Skin epidermis (tissue), 12 donors: ENCODE measurements at regions not wholly inside any gene's neighbourhood (a gene's known extent, or its start where the extent isn't known, plus 50 kb on each side); places are given as distances from the start of the nearest gene placed in this dataset.

Experiments
- H3K27ac ChIP-seq, 21 experiments: fragments of 200-600 bp; sonication (generic) in 11 of 21; one replicate each; pipeline ENCODE4 v1.5.0; 2020; ENCODE audit warnings: mild to moderate bottlenecking in 3 of 21, inconsistent platforms in 2 of 21, moderate library complexity in 2 of 21
- H3K4me3 ChIP-seq, 7 experiments: fragments of 200-600 bp; sonication (generic) in 2 of 7; one replicate each; pipeline ENCODE4 v1.5.0; 2020; ENCODE audit warnings: inconsistent platforms in 2 of 7, mild to moderate bottlenecking in 2 of 7, moderate library complexity in 1 of 7

- H3K27ac ChIP-seq, result no peak overlapping the region
Observed at GRCh38 chr11:11027288-11027687, 169.4 kb upstream of the ZBED5 start.

DNA sequence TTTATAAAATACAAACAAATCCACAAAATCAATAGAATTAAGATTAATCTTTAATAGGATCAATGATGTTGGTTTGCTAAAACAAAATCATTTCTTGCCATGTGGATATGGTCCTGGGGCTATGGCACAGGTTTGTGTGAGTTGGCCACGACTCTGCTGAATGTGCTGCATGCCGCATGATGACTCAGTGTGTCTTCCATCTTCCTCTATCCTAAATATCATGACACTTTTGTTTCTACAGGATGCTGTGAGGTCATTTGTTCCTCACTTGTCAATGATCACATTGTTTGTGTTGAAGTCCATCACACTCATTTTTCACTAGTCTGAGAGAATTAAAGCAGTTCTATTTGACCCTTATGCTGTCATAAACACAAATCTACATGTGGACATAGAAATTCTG, 167.2 kb upstream of the ZBED5 start:
- H3K4me3 ChIP-seq, result no peak overlapping the region

More at GRCh38 chr11:11027288-11027687, 169.4 kb upstream of the ZBED5 start:
- no peak overlapping the region for H3K4me3 ChIP-seq

GRCh38 chr11:11022125-11022730, 164.4 kb upstream of the ZBED5 start:
- H3K27ac ChIP-seq, result no peak overlapping the region
- H3K4me3 ChIP-seq, result no peak overlapping the region

More for the DNA sequence above, 167.2 kb upstream of the ZBED5 start:
- no peak overlapping the region for H3K27ac ChIP-seq

GRCh38 chr11:11021563-11021962, 163.7 kb upstream of the ZBED5 start:
- no peak overlapping the region for H3K27ac ChIP-seq
- H3K4me3 ChIP-seq, result no peak overlapping the region

- H3K4me3 ChIP-seq, result no peak overlapping the region
- H3K27ac ChIP-seq, result no peak overlapping the region
Observed at GRCh38 chr11:11020747-11021149, 162.9 kb upstream of the ZBED5 start.

DNA sequence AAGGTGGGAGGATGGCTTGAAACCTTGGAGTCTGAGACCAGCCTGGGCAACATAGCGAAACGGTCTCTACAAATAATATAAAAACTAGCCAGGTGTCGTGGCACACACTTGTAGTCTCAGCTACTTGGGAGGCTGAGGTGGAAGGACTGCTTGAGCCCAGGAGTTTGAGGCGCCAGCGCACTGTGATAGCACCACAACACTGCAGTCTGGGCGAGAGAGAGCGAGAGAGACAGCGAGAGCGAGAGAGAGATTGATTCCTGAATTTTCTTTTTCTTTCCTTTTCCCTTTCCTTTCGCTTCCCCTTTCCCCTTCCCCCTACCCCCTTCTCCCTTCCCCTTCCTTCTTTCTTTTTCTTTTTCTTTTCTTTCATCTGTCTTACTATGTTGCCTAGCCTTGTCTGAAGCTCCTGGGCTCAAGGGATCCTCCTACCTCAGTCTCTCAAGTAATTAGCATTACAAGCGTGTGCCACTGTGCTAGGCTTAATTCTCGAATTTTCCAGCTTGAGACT, 162.4 kb upstream of the ZBED5 start:
- Histone ChIP-seq H3K4me3 (no peak overlapping the region), H3K27ac (no peak overlapping the region)

- no peak overlapping the region for H3K4me3 ChIP-seq
- no peak overlapping the region for H3K27ac ChIP-seq
Observed at GRCh38 chr11:11016943-11017342, 159.1 kb upstream of the ZBED5 start.

- Histone ChIP-seq H3K4me3 (no peak overlapping the region), H3K27ac (no peak overlapping the region)
Observed at GRCh38 chr11:11016068-11016467, 158.2 kb upstream of the ZBED5 start.

- no peak overlapping the region for H3K4me3 ChIP-seq
- H3K27ac ChIP-seq, result peak overlapping the region in 1 of 21 experiments; percentile 53
Observed at GRCh38 chr11:11011617-11012016, 153.8 kb upstream of the ZBED5 start.

DNA sequence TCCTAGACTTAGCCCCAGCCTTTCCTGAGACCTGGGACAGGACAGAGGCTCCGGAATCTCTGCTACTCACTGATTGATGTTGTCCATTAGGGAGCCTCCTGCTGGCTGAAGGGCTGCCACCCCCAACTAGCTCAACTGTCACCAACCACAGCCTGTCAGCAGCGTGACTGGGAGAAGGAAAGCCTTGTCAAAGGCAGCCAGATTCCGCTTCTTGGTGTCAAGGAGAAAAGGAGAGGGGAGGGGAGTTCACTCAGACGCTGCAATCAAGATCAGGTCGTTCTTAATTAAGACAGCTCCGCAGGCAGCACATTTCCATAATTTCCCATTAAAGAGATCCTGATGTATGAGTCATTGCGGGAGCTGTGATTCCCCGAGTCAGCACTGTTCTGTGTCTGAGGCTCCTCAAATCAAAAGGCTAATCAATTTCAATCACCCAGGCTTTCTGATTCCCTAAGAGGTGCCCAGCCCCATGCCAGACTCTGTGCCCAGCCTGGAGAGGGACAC, 152.8 kb upstream of the ZBED5 start:
- no peak overlapping the region for H3K4me3 ChIP-seq
- peak overlapping the region in 4 of 21 experiments; percentile 9 to 64 (median 32) for H3K27ac ChIP-seq

DNA sequence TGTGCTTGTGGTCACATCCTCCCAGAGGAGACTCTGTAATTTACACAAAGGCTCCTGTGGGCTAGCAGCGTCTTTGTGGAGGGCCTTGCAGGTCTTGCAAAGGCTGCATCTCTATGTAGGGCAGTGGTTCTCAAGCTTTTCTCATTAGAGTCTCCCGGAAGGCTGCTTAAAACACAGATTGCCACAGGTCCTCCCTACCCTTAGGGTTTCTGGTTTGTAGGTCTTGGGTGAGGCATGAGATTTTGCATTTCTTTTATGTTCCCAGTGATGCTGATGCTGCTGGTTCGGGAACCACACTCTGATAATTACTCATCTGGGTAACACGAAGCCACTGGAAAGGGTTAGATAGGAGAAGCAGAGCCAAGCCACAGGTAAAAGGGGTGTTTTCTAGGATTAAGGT, 151.3 kb upstream of the ZBED5 start:
- Histone ChIP-seq H3K4me3 (no peak overlapping the region), H3K27ac (peak overlapping the region in 5 of 21 experiments; percentile 44 to 73 (median 63))

DNA sequence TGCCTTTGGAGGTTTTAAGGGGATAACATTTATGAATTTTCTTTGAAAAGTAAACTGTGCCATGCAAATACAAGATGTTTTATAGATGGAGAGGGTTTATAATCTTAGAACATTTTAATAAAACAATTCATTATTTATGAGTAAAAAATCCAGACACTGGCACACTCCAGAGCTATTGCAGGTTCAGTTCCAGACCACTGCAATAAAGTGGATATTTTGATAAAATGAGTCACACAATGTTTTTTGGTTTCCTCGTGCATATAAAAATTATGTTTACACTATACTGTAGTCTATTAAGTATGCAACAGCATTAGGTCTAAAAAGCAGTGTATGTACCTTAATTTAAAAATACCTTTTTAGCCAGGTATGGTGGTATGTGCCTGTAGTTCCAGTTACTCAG, 146.2 kb upstream of the ZBED5 start:
- H3K4me3 ChIP-seq, result no peak overlapping the region
- no peak overlapping the region for H3K27ac ChIP-seq

GRCh38 chr11:11003226-11003625, 145.4 kb upstream of the ZBED5 start:
- Histone ChIP-seq H3K4me3 (no peak overlapping the region), H3K27ac (no peak overlapping the region)

GRCh38 chr11:11000579-11001283, 142.9 kb upstream of the ZBED5 start:
- H3K4me3 ChIP-seq, result no peak overlapping the region
- no peak overlapping the region for H3K27ac ChIP-seq

GRCh38 chr11:10998674-10999073, 140.8 kb upstream of the ZBED5 start:
- no peak overlapping the region for H3K4me3 ChIP-seq

GRCh38 chr11:10996678-10997077, 138.8 kb upstream of the ZBED5 start:
- Histone ChIP-seq H3K4me3 (no peak overlapping the region), H3K27ac (no peak overlapping the region)

More at GRCh38 chr11:10998674-10999073, 140.8 kb upstream of the ZBED5 start:
- H3K27ac ChIP-seq, result no peak overlapping the region

GRCh38 chr11:10993640-10994039, 135.8 kb upstream of the ZBED5 start:
- H3K27ac ChIP-seq, result no peak overlapping the region
- H3K4me3 ChIP-seq, result no peak overlapping the region

- H3K4me3 ChIP-seq, result no peak overlapping the region
- H3K27ac ChIP-seq, result no peak overlapping the region
Observed at GRCh38 chr11:10993186-10993585, 135.3 kb upstream of the ZBED5 start.

DNA sequence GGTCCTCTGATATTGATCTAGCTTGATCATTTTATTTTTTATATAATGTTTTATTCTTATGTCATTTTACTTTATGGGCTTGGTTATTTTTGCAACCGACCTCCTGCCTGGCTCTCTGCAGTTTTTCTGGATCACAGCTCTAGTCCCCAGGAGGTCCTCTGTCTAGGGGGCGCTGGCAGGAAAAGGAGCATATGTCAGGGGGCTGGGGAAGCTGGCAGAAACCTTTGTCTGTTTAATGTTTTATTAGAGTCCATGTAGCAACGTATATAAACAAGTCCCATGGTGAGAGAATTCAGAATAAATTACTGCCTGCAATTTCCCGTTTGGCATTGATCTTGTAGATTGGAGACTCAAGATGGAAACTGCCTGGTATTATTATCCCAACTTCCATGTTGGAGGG, 133.5 kb upstream of the ZBED5 start:
- H3K27ac ChIP-seq, result no peak overlapping the region
- no peak overlapping the region for H3K4me3 ChIP-seq

DNA sequence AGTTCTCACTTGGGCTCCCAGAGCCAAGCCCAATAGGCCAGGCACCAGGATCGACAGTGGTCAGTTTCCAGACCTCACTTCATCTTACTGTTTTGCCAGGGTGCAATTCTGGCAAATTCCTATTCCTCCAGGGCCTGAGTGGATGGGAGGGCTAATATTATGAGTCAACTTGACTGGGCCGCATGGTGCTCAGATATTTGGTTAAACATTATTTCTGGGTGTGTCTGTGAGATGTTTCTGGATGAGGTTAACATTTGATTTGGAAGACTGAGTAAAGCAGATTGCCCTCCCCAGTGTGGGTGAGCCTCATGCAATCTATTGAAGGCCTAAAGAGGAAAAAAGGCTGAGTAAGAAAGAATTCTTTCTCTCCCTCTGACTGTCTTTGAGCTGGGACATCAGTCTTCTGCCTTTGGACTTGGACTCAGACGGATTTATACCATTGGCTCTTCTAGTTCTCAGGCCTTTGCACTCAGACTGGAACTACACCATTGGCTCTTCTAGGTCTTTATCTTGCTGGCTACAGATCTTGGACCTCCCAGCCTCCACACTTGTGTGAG, 132.9 kb upstream of the ZBED5 start:
- no peak overlapping the region for H3K27ac ChIP-seq
- no peak overlapping the region for H3K4me3 ChIP-seq

DNA sequence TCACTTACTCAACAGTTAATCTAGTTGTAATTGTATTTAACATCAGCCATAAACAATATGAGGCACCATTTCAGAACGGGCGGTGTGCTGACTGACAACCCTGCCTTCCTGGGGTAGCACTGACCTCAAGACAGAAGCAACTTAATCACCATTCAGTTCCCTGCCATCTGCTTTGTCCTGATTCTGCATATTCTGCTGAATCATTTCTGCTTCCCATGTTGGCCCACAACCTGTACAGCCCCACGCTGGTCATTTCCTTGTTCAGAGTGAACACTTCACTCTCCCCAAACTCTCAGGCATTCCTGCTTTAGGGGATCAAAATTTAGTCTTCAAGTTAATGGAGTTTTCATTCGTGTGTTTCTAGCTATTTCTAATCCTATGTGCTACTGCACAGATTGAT, 132.3 kb upstream of the ZBED5 start:
- H3K4me3 ChIP-seq, result no peak overlapping the region
- no peak overlapping the region for H3K27ac ChIP-seq
